HepG2 (cell line): ENCODE measurements at regions not wholly inside any gene's neighbourhood (a gene's known extent, or its start where the extent isn't known, plus 50 kb on each side); places are given as distances from the start of the nearest gene placed in this dataset.

ENCODE experiments used
- ATF2 ChIP-seq: sonication (generic); formaldehyde crosslinking; IDR thresholded peaks from 2 replicates; pipeline ENCODE4 v1.4.0; 2020; ENCODE audit warnings: missing genetic modification reagents
- CTCF ChIP-seq: sonication (generic); formaldehyde crosslinking; IDR thresholded peaks from 2 replicates; pipeline ENCODE4 v1.5.0; 2020; ENCODE audit warnings: mild to moderate bottlenecking, missing genetic modification reagents, moderate library complexity
- GATAD1 ChIP-seq: IDR thresholded peaks from 2 replicates; pipeline ENCODE4 v1.6.1; 2016; ENCODE audit warnings: missing genetic modification reagents, missing compliant biosample characterization
- KDM5B ChIP-seq: sonication (generic); formaldehyde crosslinking; IDR thresholded peaks from 2 replicates; pipeline ENCODE4 v1.4.0; 2020; ENCODE audit warnings: missing genetic modification reagents, mild to moderate bottlenecking, borderline replicate concordance
- PHF21A ChIP-seq: sonication (generic); formaldehyde crosslinking; IDR thresholded peaks from 2 replicates; pipeline ENCODE4 v1.5.0; 2020; ENCODE audit warnings: mild to moderate bottlenecking, missing genetic modification reagents
- PHF8 ChIP-seq: sonication (generic); formaldehyde crosslinking; IDR thresholded peaks from 2 replicates; pipeline ENCODE4 v1.5.0; 2020; ENCODE audit warnings: missing genetic modification reagents
- POGZ ChIP-seq: sonication (generic); formaldehyde crosslinking; IDR thresholded peaks from 2 replicates; pipeline ENCODE4 v1.4.0; 2020; ENCODE audit warnings: mild to moderate bottlenecking, missing genetic modification reagents
- POLR2AphosphoS5 ChIP-seq: IDR thresholded peaks from 2 replicates; pipeline ENCODE4 v1.6.1; 2012; ENCODE audit warnings: low read depth, low read length
- SRSF4 ChIP-seq: fragments of 200-400 bp; formaldehyde crosslinking; IDR thresholded peaks from one replicate; pipeline ENCODE4 v1.6.1; 2018; ENCODE audit warnings: mild to moderate bottlenecking, low read depth, low read length, moderate library complexity; ENCODE audit not compliant: poor library complexity, severe bottlenecking

- TF ChIP-seq CTCF (CRISPR knock-in tag) (no peak), SRSF4 (no peak), GATAD1 (CRISPR knock-in tag) (no peak), PHF8 (no peak), ATF2 (no peak), POGZ (no peak), POLR2AphosphoS5 (no peak), KDM5B (CRISPR knock-in tag) (no peak), PHF21A (no peak)
Observed at GRCh38 chr3:145244327-145244726, 916.7 kb downstream of the PLOD2 start.
